ENCODE measurements at regions not wholly inside any gene's neighbourhood (a gene's known extent, or its start where the extent isn't known, plus 50 kb on each side); places are given as distances from the start of the nearest gene placed in this dataset.

DNA sequence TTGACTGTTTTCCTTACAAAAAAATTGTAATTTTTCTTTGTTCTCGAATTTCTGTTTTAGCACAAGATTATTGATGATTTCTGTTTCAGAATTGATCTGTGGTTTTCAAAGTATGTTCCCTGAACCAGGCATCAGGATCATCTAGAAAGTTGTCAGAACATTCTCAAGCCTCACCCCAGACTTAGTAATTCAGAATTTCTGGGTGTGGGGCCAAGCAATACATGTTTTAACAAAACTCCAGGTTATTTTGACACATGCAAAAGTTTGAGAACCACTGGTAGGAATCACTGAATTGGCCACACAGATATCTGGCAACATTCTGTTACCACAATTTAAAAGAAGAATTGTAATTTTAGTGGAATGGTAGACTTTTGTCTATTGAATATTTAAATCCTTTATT, 1173.9 kb upstream of the LRRTM3 start:
- TF ChIP-seq CTCF (conservative IDR thresholded peaks at IDR 0.05; ENCODE audit: low read depth, low read length) (no peak), EZH2 (IDR thresholded peaks at IDR 0.05; ENCODE audit: borderline replicate concordance, low read depth, low read length, poor library complexity, severe bottlenecking) (no peak)

Data from A673 (cell line).